Midbrain (tissue), 1 donor: ENCODE measurements at regions not wholly inside any gene's neighbourhood (a gene's known extent, or its start where the extent isn't known, plus 50 kb on each side); places are given as distances from the start of the nearest gene placed in this dataset.
"Not testable (repeated sequence)": the region's sequence is repeated elsewhere in the genome, so short reads cannot be mapped to it uniquely, and the experiment has no call there.

Experiments
- DNase-seq: peaks from one replicate; lab custom pipeline; 2025; lab: John Stamatoyannopoulos, UW

GRCh38 chr17:45586651-45586934 is 96.1 kb upstream of the PLEKHM1 start:
- DNase-seq, result not testable (repeated sequence)

- not testable (repeated sequence) for DNase-seq
Measured at GRCh38 chr17:45592433-45592923, 102.0 kb upstream of the PLEKHM1 start.

- DNase-seq, result not testable (repeated sequence)
Measured at GRCh38 chr17:45596347-45596746, 105.8 kb upstream of the PLEKHM1 start.

GRCh38 chr17:45600052-45601012 is 109.8 kb upstream of the PLEKHM1 start:
- not testable (repeated sequence) for DNase-seq

- DNase-seq, result not testable (repeated sequence)
Measured at GRCh38 chr17:45601013-45601412, 110.5 kb upstream of the PLEKHM1 start.

- not testable (repeated sequence) for DNase-seq
Measured at GRCh38 chr17:45601605-45602539, 111.4 kb upstream of the PLEKHM1 start.

GRCh38 chr17:45605751-45606150 is 115.2 kb upstream of the PLEKHM1 start:
- DNase-seq, result not testable (repeated sequence)

- not testable (repeated sequence) for DNase-seq
Measured at GRCh38 chr17:45619984-45620405, 129.5 kb upstream of the PLEKHM1 start.

- not testable (repeated sequence) for DNase-seq
Measured at GRCh38 chr17:45620468-45620867, 129.9 kb upstream of the PLEKHM1 start.

- DNase-seq, result not testable (repeated sequence)
Measured at GRCh38 chr17:45621087-45621486, 130.6 kb upstream of the PLEKHM1 start.

GRCh38 chr17:45622295-45622694 is 131.8 kb upstream of the PLEKHM1 start:
- not testable (repeated sequence) for DNase-seq

- DNase-seq, result no peak
Measured at GRCh38 chr17:45628019-45628418, 137.5 kb upstream of the PLEKHM1 start.

- DNase-seq, result no peak
Measured at GRCh38 chr17:45631941-45632340, 141.4 kb upstream of the PLEKHM1 start.

- DNase-seq, result no peak
Measured at GRCh38 chr17:45639297-45639849, 144.7 kb upstream of the CRHR1 start.

GRCh38 chr17:45640141-45640850 is 143.8 kb upstream of the CRHR1 start:
- DNase-seq, result no peak

- no peak for DNase-seq
Measured at GRCh38 chr17:45641541-45641940, 142.6 kb upstream of the CRHR1 start.

GRCh38 chr17:45643591-45643990 is 140.5 kb upstream of the CRHR1 start:
- DNase-seq, result no peak

GRCh38 chr17:45644637-45645036 is 139.5 kb upstream of the CRHR1 start:
- DNase-seq, result not testable (repeated sequence)

GRCh38 chr17:45645330-45645729 is 138.8 kb upstream of the CRHR1 start:
- DNase-seq, result no peak

GRCh38 chr17:45646288-45646988 is 137.7 kb upstream of the CRHR1 start:
- no peak for DNase-seq

- no peak for DNase-seq
Measured at GRCh38 chr17:45648642-45649041, 135.5 kb upstream of the CRHR1 start.
